ENCODE measurements at regions not wholly inside any gene's neighbourhood (a gene's known extent, or its start where the extent isn't known, plus 50 kb on each side); places are given as distances from the start of the nearest gene placed in this dataset.

GRCh38 chr7:93018716-93019115 is 99.1 kb downstream of the SAMD9 start:
- no peak for ATAC-seq
- intact Hi-C loops (cut with DNase I): no loop called here
- DNase-seq (ENCODE audit: missing footprints): no peak

DNA sequence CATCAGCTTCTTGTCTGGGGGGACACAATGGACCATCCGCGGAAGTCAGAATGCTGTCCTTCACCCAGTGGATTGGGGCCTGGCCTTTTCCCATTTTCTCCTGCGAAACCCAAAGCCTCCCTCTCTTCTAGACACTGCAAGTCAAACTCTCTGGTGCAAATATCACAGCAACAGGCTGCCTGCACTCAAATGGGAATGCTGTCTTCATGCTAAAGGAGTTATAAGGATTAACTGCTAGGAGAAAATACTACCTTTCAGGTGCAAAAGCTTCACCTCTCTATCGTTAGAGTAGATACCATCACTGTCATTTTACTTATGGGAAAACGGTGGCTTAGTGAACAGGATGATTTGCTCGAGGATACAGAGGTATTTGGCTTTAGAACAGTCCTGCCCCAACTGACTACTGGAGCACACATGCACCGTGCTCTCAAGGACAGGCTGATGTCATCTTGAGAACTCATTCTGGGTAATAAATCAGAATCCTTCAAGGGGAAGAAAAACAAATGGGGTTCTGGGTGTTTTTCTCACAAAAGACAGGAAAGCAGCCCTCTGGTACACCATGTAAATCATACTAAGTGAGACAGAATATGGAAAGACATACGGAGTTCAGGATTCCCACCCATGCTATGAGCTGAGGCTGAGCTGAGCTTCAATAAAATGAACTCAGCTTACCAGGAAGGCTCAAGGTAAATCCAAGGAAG is 100.9 kb downstream of the SAMD9 start:
- intact Hi-C loops (cut with DNase I): no loop called here
- no peak for DNase-seq (ENCODE audit: missing footprints)
- ATAC-seq: no peak

GRCh38 chr7:93015779-93016481 is 101.8 kb downstream of the SAMD9 start:
- DNase-seq (ENCODE audit: missing footprints) (no peak), ATAC-seq (no peak)
- intact Hi-C loops (cut with DNase I): no loop called here

GRCh38 chr7:93015101-93015778 is 102.5 kb downstream of the SAMD9 start:
- intact Hi-C loops (cut with DNase I): no loop called here
- no peak for ATAC-seq
- DNase-seq (ENCODE audit: missing footprints): no peak

- intact Hi-C loops (cut with DNase I): no loop called here
- DNase-seq (ENCODE audit: missing footprints) (no peak), ATAC-seq (no peak)
These were observed 103.4 kb downstream of the SAMD9 start for GRCh38 chr7:93014410-93014809.

DNA sequence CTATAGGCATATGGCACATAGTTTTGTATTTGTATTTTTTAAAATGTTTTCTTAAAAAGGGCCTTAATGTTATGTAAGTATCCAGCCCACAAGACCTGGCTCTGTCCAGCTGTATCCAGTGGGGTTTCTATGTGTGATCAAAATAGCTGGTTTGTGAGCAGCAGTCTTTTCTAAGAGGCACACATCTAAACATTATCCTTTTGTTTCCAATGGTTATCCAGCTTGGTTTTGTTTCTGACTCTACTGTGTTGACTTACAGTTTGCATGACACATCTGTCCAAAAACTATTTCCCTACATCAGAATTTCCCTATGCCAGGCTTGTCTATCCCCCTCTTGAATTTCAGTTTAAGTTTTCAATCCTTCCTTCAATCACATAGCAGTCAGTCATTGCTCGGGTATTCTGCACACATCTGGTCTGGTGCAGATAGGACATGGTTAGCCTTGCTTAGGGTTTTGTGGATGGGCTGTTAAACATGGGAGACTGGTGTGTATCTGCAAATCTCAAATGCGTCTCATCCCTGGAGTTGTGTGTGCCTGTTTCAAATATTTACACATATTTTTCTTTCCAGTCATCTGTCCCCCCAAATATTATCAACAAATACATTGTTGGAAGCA is 104.2 kb downstream of the SAMD9 start:
- intact Hi-C loops (cut with DNase I): no loop called here
- ATAC-seq (no peak), DNase-seq (ENCODE audit: missing footprints) (no peak)

GRCh38 chr7:93011351-93012294 is 106.2 kb downstream of the SAMD9 start:
- DNase-seq (ENCODE audit: missing footprints) (no peak), ATAC-seq (no peak)
- intact Hi-C loops (cut with DNase I): no loop called here

DNA sequence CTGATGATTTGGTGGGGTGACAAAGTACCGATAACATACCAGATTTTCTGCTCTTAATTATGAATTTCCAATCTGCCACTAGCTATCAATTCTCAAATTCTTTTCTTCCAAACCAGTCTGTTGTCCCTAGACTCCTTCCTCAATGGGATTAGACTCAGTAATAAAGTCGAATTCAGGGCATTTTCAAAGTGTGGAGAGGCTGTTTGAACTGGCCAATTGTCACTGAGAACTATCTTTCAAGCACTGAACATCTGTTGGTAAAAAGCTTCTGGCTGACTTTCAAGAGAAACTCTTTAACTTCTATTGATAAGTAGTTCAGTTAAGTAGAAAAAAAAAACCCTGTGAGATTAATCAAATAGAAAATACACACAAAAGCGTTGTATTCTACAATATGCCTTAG is 108.9 kb downstream of the SAMD9 start:
- intact Hi-C loops (cut with DNase I): no loop called here
- ATAC-seq: no peak
- DNase-seq (ENCODE audit: missing footprints): no peak

GRCh38 chr7:93006480-93007095 is 111.2 kb downstream of the SAMD9 start:
- ATAC-seq (no peak), DNase-seq (ENCODE audit: missing footprints) (no peak)
- intact Hi-C loops (cut with DNase I): no loop called here

DNA sequence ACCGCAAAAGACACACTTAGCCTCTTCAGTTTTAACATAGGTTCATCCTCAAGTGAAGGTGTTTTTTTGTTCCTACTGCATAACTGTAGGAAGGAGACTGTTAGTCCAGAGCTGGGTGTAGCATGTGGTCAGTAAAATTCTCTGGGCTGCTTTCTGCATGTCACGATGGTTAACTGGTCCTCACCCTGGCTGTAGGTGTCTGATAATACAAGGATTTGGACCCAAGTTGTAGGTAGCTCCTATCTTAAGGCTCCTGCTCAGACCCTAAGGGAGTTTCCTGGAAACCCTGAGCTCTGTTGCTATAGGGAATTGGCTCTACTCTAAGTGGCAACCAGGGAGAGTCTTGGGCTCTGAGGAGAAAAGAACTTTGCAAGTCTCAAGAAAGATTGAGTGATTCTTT is 112.9 kb downstream of the SAMD9 start:
- DNase-seq (ENCODE audit: missing footprints) (no peak), ATAC-seq (no peak)
- intact Hi-C loops (cut with DNase I): no loop called here

DNA sequence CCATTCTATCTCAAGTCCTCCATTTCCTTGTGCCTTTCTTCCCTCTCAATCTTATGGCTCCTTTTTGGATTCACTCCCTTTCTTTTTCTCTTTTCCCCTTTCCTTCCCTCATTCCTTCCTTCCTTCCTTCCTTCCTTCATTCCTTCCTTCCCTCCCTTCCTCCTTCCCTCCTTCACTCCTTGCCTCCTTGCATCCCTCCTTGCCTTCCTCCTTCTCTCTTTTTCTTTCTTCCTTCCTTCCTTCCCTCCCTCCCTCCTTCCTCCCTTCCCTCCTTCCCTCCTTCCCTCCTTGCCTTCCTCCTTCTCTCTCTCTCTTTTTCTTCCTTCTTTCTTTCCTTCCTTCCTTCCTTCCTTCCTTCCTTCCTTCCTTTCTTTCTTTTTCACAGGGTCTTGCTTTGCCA is 120.1 kb downstream of the SAMD9 start:
- DNase-seq (ENCODE audit: missing footprints) (no peak), ATAC-seq (no peak)
- intact Hi-C loops (cut with DNase I): no loop called here

DNA sequence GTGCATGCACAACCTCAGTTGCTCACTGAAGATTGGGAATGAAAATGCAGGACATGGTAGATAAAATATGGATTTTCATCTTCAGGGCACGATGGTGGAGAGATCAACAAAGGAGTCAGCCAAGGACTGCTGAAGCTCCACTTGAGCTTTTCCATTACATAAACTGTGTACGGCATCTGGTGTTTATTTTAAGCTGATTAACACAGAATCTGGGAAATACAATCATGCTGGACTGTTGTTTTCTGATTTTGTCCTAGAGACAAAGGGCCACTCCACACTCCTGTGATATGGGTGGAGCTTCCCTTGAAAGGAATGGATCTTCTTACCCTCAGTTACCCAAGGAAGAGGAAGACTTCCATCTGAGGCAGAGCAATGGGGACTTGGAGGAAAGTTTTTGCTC is 120.6 kb downstream of the SAMD9 start:
- DNase-seq (ENCODE audit: missing footprints) (no peak), ATAC-seq (no peak)
- intact Hi-C loops (cut with DNase I): no loop called here

- ATAC-seq (no peak), DNase-seq (ENCODE audit: missing footprints) (no peak)
- intact Hi-C loops (cut with DNase I): no loop called here
These were observed 122.9 kb downstream of the SAMD9 start for GRCh38 chr7:92994901-92995300.

DNA sequence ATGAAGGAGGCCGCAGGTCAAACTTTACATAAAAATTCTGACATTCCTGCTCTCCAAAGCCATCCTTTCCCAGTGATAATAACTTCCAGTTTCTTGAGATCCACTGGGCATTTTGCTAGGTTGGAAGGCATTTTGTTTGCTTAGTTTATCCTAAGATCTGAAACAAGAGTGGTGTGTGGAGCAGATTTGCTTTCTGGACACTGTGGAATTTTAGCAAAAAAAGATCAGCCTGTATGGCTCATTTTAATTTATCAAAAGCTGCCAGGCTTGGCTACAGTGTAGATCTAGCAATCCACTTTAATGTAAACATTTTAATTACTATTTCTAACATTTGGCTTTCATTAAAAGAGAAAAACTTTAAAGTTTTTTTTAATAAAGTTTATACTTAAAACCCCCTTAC is 124.8 kb downstream of the SAMD9 start:
- no peak for DNase-seq (ENCODE audit: missing footprints)
- ATAC-seq: no peak
- intact Hi-C loops (cut with DNase I): no loop called here

GRCh38 chr7:92992483-92992882 is 125.3 kb downstream of the SAMD9 start:
- DNase-seq (ENCODE audit: missing footprints) (no peak), ATAC-seq (no peak)
- intact Hi-C loops (cut with DNase I): no loop called here

DNA sequence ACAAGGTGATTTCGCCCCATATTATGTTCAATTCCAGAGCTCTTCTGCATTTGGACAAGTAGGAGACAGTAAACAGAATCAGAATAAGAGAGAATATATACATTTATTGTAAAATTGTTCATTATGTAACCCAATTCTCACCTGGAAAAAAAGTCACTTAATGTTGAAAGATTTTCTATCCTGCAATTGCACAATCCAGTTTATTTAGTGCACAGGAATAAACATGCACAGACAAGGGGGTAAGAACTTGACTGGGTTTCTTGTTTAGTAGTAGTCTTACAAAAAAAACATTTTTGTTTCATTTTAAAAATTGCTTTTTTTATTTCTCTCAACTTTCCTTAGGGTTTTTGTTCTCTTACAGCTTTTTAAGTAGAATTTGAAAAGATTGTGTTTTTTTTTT is 126.6 kb downstream of the SAMD9 start:
- DNase-seq (ENCODE audit: missing footprints) (no peak), ATAC-seq (no peak)
- intact Hi-C loops (cut with DNase I): no loop called here

- ATAC-seq: no peak
- intact Hi-C loops (cut with DNase I): loop anchor here (5.0 kb wide), 1 partner anchor 367 kb away; no protein-coding TSS in a partner anchor
- no peak for DNase-seq (ENCODE audit: missing footprints)
These were observed 128.7 kb downstream of the SAMD9 start for GRCh38 chr7:92988941-92989545.

DNA sequence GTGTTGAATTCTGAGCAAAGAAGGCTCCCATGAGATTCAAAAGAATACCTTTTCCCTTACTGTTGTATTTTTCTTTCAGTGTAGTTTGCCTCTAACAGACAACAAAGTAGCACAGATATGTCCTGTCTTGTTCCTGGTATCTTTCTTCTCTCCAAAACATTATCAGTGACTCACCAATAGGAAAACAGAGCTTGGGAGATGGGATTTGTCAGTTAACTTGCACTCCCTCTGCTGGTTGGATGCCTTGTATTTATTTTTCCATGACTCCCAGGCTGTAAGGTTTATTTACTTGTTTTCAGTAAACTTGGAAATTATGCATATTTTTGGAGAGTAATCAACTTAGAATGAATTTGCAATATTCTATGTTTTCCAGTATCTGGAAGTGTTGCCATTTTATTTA is 129.7 kb downstream of the SAMD9 start:
- DNase-seq (ENCODE audit: missing footprints): no peak
- no peak for ATAC-seq
- intact Hi-C loops (cut with DNase I): loop anchor here (5.0 kb wide), 1 partner anchor 366 kb away; no protein-coding TSS in a partner anchor
